ENCODE measurements at regions not wholly inside any gene's neighbourhood (a gene's known extent, or its start where the extent isn't known, plus 50 kb on each side); places are given as distances from the start of the nearest gene placed in this dataset.

DNA sequence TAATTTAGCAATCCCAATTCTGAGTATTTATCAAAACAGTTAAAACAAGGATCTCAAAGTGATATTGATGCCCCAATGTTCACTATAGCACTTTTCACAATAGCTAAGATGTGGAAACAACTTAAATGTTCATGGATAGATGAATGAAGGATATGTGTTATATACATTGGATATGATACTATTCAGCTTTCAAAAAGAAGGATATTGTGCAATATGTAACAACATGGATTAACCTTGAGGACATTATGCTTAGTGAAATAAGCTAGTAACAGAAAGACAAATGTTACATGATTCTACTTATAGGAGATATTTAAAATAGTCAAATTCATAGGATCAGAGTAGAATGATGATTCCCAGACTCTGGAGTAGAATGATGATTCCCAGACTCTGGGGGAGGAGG is 78.0 kb downstream of the INSIG2 start:
- Histone ChIP-seq H3K4me3 (no peak overlapping the region), H3K9me3 (replicated peaks in 1 of 11) (peaks cover 16 to 32% (median 24%) of the 10 kb centered on the region in 11 experiments), H3K4me1 (peaks cover 0 to 16% (median 2%) of the 10 kb centered on the region in 10 experiments; a peak in 8 of 20 replicates), H3K4me2 (no peak overlapping the region), H3K36me3 (no peaks in the 10 kb centered on the region), H3K9ac (no peak overlapping the region), H3K27me3 (no peaks in the 10 kb centered on the region), H3K27ac (no peak overlapping the region), H4K20me1 (no peaks in the 10 kb centered on the region)
- no peak for TF ChIP-seq Cebpa-rat (IDR thresholded peaks at IDR 0.05)

DNA sequence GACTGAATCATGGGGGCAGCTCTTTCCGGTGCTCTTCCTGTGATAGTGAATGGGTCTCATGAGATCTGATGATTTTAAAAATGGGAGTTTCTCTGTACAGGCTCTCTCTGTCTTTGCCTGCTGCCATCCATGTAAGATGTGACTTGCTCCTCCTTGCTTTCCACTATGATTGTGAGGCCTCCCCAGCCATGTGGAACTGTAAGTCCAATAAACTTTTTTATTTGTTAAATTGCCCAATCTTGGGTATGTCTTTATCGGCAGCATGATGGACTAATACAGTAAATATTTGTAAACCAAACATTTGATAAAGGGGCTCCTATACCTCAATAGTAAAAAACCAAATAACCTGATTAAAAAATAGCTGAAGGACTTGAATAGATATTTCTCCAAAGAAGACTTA is 77.3 kb downstream of the INSIG2 start:
- Histone ChIP-seq H3K4me1 (peaks cover 0 to 16% (median 2%) of the 10 kb centered on the region in 10 experiments; a peak in 8 of 20 replicates), H3K4me3 (no peak overlapping the region), H3K27me3 (no peaks in the 10 kb centered on the region), H3K27ac (no peak overlapping the region), H3K36me3 (no peaks in the 10 kb centered on the region), H4K20me1 (no peaks in the 10 kb centered on the region), H3K4me2 (no peak overlapping the region), H3K9ac (no peak overlapping the region), H3K9me3 (replicated peaks in 1 of 11) (peaks cover 16 to 32% (median 24%) of the 10 kb centered on the region in 11 experiments)
- TF ChIP-seq Cebpa-rat (IDR thresholded peaks at IDR 0.05), result no peak
